Uterus (tissue), 2 donors: ENCODE measurements at regions not wholly inside any gene's neighbourhood (a gene's known extent, or its start where the extent isn't known, plus 50 kb on each side); places are given as distances from the start of the nearest gene placed in this dataset.

Source experiments
- POLR2A ChIP-seq, 2 donors: fragments of 450-650 bp; IDR thresholded peaks; one replicate each; pipeline ENCODE4 v1.6.1; 2016; ENCODE audit warnings: antibody characterized with exemption in 2 of 2, mild to moderate bottlenecking in 1 of 2, moderate library complexity in 1 of 2
- TF ChIP-seq, protein P1 (sequence below), 4 experiments: fragments of 200-600 bp in 2 of 4; fragments of 450-650 bp in 2 of 4; sonication (generic) in 2 of 4; IDR thresholded peaks; one replicate each; pipeline ENCODE4 v1.5.1; 2016 to 2019; ENCODE audit warnings: antibody characterized with exemption in 4 of 4, mild to moderate bottlenecking in 2 of 4, moderate library complexity in 1 of 4

DNA sequence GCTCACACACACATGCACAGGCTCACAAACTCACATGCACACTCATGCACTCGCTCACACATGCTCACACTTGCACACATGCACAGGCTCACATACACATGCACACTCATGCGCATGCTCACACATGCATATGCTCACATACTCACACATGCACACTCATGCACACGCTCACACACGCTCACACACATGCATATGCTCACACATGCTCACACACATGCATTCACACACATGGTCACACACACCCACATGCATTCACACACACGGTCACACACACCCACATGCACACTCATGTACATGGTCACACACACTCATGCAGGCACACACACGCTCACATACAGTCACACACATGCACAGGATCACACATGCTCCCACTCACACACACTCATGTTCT lies 132.8 kb upstream of the SMAD3 start:
- no peak for TF ChIP-seq POLR2A (IDR thresholded peaks at IDR 0.05)
- TF ChIP-seq, protein P1, sequence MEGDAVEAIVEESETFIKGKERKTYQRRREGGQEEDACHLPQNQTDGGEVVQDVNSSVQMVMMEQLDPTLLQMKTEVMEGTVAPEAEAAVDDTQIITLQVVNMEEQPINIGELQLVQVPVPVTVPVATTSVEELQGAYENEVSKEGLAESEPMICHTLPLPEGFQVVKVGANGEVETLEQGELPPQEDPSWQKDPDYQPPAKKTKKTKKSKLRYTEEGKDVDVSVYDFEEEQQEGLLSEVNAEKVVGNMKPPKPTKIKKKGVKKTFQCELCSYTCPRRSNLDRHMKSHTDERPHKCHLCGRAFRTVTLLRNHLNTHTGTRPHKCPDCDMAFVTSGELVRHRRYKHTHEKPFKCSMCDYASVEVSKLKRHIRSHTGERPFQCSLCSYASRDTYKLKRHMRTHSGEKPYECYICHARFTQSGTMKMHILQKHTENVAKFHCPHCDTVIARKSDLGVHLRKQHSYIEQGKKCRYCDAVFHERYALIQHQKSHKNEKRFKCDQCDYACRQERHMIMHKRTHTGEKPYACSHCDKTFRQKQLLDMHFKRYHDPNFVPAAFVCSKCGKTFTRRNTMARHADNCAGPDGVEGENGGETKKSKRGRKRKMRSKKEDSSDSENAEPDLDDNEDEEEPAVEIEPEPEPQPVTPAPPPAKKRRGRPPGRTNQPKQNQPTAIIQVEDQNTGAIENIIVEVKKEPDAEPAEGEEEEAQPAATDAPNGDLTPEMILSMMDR (IDR thresholded peaks at IDR 0.05) = no peak
